GM21717 (cell line): ENCODE measurements at regions not wholly inside any gene's neighbourhood (a gene's known extent, or its start where the extent isn't known, plus 50 kb on each side); places are given as distances from the start of the nearest gene placed in this dataset.

ENCODE experiments used
- ATAC-seq: cut with Tn5 transposase; IDR thresholded peaks from one replicate; pipeline ENCODE4 v1.9.1; 2021; ENCODE audit warnings: mild to moderate bottlenecking, moderate library complexity; ENCODE audit not compliant: unreplicated experiment

DNA sequence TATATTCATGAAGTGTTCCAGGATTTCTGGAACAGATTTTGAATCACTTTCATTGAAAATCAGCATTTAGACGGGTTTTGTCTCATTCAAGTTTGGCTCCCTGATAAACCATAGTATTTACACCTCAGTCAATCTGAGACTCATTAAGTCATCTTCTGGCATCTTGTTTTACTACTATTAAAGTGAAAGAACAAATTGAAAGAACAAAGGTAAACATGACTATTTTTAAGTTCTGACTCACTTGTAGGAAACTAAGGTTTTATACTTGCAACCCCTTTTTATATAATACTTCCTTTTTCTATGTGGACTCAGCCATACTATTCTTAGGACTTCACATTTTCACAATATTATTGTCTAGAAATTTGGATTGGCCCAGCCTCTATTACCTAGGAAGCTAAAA, 854.4 kb downstream of the SQOR start:
- no peak for ATAC-seq

DNA sequence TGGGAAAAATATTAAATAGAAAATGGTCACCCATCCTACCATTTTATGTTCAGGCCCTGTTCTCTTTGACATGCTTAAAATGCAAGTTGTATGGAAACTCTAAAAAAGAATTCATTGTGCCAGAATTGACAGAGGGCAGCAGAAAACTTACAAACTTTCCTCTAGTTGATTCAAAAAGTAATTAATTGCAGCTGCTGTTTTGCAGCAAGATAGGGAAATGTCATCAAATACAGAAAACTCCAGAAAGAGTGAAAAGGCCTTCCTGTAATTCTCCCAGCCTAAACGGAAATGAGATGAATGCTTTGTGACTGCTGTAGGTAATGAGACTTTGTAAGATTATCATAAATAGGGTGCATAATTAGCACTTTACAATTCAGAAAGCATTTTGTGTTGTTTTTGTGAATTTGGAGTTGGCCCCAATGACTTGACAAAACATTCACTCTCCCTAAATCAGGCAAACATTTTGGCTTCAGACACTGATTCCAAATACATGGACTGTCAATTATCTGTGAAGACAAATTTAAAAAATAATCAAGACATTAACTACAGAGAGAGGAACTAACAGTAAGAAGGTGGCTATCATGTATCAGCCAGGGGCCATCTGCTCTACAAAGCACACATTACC, 861.8 kb downstream of the SQOR start:
- ATAC-seq, result no peak

DNA sequence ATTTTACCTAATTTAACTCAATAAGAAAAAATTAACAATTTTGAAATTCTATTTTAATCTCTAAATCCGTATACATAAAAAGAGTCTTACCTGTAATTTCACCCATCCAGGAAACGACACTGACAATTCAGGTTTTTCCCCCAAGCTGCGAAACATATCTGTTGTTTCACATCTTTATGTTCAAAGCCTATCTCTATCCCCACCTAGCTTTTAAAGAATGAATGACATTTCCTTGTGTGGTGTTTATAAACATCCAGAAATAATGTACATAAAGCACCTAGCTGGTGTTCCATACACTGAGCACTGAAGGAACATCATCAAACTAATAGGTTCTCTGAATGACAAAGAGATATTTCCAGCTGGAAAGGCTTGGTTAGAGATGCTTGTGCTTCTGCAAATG, 867.8 kb downstream of the SQOR start:
- no peak for ATAC-seq

DNA sequence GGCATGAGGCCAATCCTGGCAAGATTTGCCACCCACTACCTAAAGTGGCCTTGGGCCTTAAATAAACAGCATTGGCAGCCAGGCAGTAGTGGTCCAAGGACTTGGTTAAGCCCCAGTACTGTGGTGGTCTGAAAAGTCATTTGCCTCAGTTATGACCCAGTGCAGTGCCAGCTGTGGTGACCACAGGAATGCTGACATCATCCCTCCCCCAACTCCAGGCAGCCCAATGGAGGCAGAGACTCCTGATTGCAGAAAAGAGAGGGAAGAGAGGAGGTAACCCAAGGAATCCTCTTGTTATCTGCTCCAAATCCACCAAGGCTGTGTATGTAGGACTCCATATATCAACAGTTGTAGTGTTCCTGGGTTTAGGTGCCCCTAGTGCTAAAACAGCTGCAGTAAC, 883.6 kb downstream of the SQOR start:
- ATAC-seq, result no peak

DNA sequence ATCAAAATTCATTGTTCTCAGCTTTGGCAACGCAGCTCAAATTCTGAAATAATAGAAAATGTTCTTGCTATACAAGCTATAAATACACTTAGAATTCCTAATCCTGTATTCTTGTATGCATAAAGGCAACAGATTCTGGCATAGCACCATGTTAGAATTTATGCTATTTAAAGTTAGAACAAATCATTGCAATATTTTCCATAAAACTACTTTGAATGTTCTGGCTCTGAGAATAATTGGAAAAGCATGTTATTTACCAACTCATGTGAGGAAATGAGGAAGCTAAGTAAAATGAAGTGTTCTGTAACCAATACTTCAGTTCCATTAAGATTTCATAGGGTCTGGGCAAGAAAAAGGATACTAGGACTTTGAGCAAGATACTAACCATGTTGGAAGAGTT, 888.9 kb downstream of the SQOR start:
- ATAC-seq, result no peak

DNA sequence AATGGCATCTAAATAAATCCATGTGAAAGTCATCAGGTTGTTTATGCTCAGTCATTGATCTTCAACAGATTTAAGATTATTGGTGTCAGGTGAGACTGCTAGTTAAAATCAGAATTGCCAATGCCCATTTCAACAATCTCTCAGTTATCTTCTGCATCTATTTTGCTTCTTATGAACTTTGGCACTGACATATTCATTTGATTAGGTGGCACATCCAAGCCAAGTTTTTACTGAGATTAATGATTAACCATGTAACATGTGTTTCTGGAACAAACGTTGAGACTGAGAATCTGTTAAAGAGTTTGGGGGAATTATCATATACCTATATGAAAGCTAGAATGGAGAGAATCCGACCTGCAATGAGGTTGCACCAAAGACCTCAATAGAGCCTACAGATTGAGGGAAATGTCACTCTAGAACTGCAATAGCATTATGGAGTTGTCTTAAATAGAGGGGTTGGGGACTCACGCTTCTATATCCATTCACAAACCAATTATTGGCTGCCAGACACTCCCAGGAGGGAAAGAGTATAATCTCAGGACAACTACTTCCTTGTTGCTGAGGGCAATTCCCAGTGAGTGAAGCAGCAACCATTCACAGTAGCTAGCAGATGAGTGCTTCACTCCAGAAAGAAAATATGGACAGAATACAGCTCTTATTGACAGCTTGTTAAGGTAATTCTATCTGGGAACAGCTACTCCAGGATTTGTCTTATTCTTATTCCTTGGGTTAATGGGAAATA, 891.3 kb downstream of the SQOR start:
- no peak for ATAC-seq

DNA sequence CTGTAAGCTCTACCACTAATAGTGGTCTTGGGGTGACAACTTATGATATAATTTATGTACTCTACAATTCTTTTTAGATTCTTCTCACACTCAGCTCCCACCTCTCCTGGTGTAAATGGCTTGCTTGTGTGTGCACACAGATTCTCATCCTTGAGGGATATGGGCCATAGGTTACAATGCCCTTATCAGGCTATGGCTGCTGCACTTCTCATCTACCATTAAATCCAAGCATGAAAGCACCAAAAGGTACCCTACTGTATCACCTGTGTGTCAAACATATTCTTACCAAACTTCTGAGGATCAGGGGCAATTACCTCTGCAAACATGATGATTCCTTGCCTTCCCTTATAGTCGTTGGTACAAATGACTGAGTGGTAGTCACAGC, 891.9 kb downstream of the SQOR start:
- ATAC-seq, result no peak

DNA sequence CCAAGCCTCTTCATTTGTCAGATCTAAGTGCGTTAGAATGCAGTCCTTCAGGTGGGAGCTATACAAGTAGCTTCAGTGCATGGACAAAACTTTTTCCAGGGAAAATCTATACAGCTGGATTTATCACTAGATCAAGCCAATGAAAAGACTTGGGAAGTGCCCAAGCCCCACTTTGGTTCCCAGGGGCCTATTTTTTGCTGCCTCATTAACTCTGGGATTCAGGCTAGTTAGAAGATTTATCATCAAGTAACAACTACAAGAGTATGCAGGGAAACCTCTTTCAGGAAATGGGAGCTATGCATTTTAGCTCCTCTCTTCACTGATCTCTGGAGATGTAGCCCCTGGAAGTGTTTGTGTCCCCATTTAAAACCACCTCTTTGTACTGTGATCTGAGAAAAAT, 908.8 kb downstream of the SQOR start:
- ATAC-seq, result no peak

DNA sequence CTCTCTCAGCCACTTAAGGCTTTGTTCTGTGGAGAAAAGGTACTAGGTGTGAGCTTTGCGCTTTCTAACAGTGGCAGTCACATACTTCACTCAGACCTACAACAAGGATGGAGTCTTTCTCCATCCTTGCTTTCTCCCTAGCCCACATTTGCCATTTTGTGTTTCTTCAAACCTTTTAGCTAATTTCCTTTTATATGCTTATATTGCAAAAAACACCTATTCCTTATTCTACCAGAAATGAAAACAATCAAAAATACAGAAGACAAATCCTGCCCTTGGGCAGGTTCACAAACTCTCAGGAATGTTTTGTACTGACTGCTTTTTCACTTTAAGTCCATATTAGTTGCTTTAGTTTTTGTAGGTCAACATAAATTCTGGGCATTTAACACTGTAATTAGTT, 914.2 kb downstream of the SQOR start:
- ATAC-seq, result no peak

DNA sequence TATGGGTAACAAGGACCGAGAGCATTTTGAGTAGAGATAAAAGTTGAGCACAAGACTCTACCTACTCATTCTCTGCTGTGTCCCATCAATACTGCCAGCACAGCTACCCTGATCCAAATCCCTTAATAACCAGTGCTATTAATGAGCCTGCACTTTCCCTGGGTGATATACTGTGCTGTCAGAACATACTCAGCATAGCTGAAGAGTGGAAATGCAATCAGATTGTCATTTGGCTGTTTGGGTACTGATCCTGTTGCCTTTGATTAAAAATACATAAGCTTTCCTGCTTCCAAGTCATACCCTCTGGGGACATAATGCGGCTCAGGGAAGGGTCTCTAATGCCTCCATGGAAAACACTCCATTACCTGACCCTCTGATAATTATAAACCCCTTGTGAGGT, 917.5 kb downstream of the SQOR start:
- ATAC-seq, result no peak

DNA sequence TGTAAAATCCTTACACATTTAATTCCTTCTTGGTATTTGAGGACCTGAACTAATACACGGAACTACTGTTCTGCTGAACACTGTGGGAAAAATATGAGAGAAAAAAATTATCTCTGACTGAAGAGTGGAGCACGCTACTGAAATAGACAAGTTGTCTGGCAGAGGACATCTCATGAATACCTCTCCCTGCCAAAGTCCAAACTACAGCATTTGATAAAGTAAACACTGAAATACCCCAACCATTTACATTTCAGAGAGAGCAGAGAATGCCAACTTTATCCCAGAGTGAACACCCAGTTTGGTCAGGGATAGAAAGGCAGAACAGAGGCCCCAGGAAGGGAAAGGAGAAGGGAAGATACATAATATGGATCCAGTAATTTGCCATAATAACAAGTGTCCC, 920.7 kb downstream of the SQOR start:
- no peak for ATAC-seq

DNA sequence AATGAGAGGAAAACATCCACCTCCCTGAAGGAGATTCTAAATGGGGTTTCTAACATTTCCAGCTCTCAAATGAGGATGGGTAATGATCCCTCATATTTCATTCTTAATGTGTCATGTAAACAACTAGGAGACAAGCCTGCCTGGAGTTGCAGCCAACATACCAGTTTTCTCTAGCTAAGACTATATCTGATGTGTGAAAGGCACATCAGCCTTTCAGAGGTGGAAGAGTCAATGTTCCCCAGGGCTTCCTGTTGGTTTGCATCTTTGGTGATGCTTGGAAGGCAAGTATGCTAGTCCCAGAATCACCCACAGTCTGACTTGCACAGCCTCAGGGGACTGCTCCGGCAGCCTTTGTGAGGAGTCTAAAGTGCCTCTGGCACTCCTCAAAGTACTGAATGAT, 921.2 kb downstream of the SQOR start:
- no peak for ATAC-seq

DNA sequence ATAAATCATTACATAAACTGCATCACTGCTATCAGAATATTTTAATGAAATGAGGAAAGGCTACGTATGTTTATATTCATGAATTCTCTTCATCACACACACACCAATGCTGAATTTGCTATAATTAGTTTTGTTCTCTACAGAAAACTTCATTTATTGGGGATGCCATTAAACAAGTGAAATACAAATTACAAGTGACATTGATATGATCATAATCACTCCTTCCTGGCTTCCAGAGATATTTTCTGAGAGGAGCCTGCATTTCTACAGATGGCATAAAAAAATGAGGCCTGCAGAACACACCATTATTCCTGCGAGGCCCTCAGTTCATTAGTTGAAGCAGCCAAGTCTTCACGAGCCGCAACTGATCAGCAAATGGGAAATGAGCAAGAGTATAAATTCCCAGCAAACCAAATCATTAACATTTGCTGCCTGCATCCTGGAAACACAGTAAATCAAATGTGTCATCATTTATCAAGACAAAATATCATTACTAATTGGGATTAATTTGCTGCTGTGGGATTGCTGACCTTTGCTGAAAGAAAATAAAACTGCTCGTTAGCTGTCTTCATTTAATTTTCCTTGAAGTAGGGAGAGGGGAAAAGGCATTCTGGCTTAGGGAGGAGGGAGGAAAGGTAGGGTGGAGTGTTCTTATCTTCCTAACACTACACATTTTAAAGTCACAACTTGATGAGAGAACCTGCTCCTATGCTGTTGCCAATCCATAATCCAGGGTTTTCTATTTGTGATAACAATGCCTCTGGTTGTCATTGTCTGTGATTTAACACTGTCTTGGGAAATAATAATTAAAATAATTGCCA, 921.9 kb downstream of the SQOR start:
- no peak for ATAC-seq

DNA sequence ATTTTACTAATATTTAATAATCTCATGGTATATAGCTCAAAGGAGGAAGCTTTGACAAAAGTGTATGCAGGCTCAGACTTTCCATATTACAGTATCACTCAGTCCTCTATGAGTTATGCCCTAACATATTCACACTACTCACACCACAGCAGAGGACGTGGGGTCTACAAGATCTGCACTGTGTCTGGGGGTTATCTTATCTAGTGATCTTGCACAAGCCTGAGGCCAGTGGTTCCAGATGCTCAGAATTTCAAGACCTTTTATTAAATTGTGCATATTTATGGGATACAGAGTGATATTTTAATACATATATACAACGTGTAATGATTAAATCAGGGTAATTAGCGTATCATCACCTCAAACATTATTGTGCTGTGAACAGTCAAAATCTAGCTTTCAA, 933.1 kb downstream of the SQOR start:
- ATAC-seq, result no peak

DNA sequence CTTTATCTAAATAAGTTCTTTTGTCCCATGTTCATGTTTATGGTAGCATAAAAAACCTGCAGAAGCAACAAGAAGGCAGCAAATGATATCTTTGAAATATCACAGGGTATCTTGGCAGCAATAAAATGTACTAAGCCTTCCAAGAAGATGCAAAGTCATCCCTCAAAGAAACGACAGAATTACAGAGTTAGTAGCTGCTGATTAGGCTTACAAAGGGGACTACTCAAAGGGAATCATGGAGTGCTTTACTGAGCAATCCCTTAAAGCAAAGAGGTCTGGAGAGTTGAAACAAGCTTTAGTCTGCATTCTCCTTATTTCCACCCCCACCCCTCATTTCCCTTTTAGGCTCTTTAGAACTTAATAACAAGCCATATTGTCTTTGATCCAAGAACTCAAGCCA, 935.0 kb downstream of the SQOR start:
- no peak for ATAC-seq

DNA sequence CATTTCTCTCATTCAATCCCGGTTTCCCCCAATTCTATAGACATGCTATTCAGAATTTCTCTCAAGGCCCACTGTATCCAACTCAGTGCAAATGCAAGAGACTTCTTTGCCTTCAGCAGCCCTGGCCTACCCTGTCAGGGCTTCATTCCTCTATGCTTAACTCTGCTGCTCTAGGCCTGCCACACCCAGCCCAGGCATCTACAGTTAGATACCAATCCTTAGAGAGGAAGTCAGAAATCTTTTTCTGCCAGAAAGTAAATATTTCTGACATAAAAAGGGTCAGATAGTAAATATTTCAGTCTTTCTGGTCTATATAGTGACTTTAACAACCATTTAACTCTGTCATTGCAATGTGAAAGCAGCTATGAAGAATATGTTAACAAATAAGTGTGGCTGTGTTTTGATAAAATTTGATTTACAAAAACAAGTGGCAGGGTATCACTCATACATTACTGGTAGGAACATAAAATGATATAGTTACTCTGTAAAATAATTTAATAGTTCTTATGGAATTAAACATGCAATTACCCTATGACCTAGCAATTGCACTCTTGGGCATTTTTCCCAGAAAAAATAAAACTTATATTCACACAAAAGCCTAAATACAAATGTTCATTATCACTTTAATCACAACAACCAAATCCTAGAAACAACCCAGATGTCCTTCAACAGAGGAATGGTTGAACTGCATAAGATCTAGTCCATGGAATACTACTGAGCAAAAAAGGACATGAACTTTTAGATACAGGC, 942.0 kb downstream of the SQOR start:
- no peak for ATAC-seq

DNA sequence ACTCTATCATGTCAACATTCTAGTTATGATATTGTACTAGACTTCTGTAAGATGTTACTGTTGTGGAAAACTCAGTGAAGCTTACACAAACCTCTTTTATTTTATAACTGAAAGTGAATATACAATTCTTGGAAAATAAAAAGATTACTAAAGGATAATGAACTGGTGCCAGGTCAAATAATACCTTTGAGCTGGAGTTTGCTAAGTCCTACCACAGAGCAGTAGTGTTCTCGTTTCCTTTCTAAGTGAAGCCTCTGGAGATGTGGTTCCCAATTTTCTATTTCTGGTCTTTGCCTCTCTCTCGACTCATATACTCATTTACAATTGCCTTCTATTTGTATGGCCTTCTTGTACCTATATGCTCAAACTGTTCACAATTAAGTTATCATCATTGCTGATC, 942.9 kb downstream of the SQOR start:
- ATAC-seq, result no peak

DNA sequence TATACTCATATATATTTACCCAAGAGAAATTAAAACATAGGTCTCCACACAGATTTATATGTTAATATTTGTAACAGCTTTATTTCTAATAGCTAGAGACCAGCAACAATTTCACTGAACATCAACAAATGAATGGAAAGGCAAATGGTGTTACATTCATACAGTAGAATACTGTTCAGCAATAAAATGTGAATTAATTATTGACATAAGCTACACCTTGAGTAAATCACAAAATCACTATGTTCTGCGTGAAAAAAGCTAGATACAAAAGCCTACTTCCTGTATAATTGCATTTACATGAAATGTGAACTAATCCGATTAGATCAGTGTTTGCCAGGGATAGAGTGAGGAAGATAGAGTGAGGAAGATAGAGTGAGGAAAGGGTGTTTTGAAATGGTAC, 945.7 kb downstream of the SQOR start:
- no peak for ATAC-seq

DNA sequence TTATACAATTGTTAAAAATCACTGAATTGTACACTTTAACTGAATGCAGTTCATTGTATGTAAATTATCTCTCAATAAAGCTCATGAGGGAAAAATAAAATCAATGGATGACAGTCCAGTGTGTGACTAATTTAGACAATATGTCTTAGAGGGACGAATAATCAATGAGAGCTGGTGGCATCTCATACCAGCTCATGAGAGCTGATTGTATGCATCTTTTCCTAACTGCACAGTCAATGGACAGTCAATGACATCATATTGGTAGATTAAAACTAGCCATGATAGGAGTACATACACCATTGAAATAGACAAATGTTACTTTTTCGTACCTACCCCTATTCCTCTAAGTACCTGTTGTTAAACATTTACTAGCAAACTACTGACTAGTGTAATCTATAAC, 946.1 kb downstream of the SQOR start:
- no peak for ATAC-seq

DNA sequence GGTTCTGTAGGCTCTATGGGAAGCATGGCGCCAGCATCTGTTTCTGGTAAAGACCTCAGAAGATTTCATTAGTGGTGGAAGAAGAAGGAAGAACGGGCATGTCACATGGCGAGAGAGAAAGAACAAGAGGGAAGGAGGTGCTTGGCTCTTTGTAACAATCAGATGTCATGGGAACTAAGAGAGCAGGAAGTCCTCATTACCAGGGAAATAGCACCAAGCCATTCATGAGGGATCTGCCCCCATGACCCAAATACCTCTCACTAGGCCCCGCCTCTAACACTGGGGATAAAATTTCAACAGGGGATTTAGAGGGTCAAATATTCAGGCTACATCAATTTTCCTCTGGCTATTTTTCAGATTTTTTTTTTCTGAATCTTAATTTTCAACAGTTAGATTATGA, 954.3 kb downstream of the SQOR start:
- no peak for ATAC-seq

DNA sequence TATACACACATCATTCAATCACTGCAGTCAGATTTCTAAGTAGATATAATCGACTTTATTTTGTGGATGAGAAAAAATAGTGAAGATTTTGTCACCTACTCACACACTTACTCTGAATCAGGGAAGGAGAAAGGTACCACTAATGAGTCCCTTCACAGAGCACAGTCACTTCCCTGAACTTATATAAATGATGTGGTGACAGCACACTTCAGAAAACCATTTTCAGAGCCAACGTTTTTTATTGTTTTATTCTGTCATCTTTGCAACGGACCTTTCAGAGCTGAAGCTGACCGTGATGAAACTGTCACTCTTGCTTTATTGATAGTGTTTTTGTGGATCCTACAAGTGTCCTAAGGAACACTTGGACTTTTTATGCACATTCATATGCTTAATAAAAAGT, 956.6 kb downstream of the SQOR start:
- no peak for ATAC-seq
